Suprapubic skin (tissue), 4 donors: ENCODE measurements at regions not wholly inside any gene's neighbourhood (a gene's known extent, or its start where the extent isn't known, plus 50 kb on each side); places are given as distances from the start of the nearest gene placed in this dataset.

Source experiments
- DNase-seq, 2 donors: peaks; one replicate each; pipeline ENCODE4 v3.0.0-alpha.2; 2019; ENCODE audit warnings: low spot score in 2 of 2
- H3K27ac ChIP-seq: fragments of 200-600 bp; sonication (generic); one replicate; pipeline ENCODE4 v1.5.1; 2019
- H3K27me3 ChIP-seq: fragments of 200-600 bp; sonication (generic); one replicate; pipeline ENCODE4 v1.5.1; 2019
- H3K36me3 ChIP-seq: fragments of 200-600 bp; sonication (generic); one replicate; pipeline ENCODE4 v1.5.1; 2019
- H3K4me1 ChIP-seq: fragments of 200-600 bp; sonication (generic); one replicate; pipeline ENCODE4 v1.5.1; 2019
- H3K4me3 ChIP-seq: fragments of 200-600 bp; sonication (generic); one replicate; pipeline ENCODE4 v1.5.1; 2019; ENCODE audit warnings: mild to moderate bottlenecking
- H3K9me3 ChIP-seq: fragments of 200-600 bp; sonication (generic); one replicate; pipeline ENCODE4 v1.5.1; 2019
- EP300 ChIP-seq: sonication (generic); formaldehyde crosslinking; IDR thresholded peaks from one replicate; pipeline ENCODE4 v1.6.1; 2017; ENCODE audit warnings: antibody characterized with exemption
- POLR2A ChIP-seq, 2 donors: fragments of 450-650 bp; IDR thresholded peaks; one replicate each; pipeline ENCODE4 v1.6.1; 2017; ENCODE audit warnings: antibody characterized with exemption in 2 of 2, mild to moderate bottlenecking in 2 of 2, moderate library complexity in 2 of 2
- POLR2AphosphoS5 ChIP-seq, 3 donors: sonication (generic); formaldehyde crosslinking; IDR thresholded peaks; one replicate each; pipeline ENCODE4 v1.6.1; 2017; ENCODE audit warnings: antibody characterized with exemption in 3 of 3
- WGBS: methylation state at CpG from one replicate; pipeline ENCODE4 v1.1.5; 2018; 5-methylcytosine and 5-hydroxymethylcytosine counted together
- TF ChIP-seq, protein P1 (sequence below), 2 donors: fragments of 200-600 bp in 1 of 2; fragments of 450-650 bp in 1 of 2; sonication (generic) in 1 of 2; IDR thresholded peaks; one replicate each; pipeline ENCODE4 v1.5.1; 2016 to 2019; ENCODE audit warnings: antibody characterized with exemption in 2 of 2, mild to moderate bottlenecking in 1 of 2, moderate library complexity in 1 of 2

DNA sequence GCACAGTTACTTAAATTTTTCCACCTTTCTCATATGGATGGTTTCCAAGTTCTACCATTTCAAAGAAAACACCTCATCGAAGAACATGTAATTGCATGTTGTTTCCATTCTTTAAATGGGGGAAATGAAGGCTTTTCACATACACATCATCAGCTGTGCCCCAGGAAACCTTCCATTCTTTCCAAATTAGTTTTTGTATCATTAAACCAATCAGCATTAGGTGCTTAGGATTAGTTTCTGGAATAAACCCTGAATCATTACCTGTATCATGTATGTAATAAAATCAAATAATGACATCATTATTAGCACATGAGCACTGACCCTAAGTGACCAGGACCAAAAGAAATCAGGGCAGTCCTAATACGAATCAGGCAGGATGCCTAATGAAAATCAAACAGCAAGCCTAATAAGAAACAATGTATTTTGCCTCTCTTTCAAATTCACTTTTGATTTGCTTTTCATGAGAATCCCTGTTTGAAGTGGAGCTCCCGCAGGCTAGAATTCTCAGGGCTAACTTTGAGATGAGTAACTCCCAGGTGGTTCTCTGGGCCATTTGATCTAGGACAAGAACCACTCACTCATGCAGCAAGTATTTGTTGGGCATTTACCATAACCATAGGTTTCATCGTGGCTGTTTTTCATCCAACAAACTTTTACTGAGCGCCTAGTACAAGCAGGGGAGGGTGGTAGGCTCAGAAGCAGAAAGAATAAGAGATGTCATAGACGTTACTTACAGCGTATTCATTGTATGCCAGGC is 89.2 kb downstream of the MZT1 start:
- Histone ChIP-seq H3K27me3 (no peaks in the 10 kb centered on the region), H3K9me3 (no peaks in the 10 kb centered on the region), H3K4me1 (no peaks in the 10 kb centered on the region), H3K27ac (no peak overlapping the region), H3K36me3 (no peaks in the 10 kb centered on the region), H3K4me3 (no peak overlapping the region)
- no peak for TF ChIP-seq POLR2A (IDR thresholded peaks at IDR 0.05)
- TF ChIP-seq, protein P1, sequence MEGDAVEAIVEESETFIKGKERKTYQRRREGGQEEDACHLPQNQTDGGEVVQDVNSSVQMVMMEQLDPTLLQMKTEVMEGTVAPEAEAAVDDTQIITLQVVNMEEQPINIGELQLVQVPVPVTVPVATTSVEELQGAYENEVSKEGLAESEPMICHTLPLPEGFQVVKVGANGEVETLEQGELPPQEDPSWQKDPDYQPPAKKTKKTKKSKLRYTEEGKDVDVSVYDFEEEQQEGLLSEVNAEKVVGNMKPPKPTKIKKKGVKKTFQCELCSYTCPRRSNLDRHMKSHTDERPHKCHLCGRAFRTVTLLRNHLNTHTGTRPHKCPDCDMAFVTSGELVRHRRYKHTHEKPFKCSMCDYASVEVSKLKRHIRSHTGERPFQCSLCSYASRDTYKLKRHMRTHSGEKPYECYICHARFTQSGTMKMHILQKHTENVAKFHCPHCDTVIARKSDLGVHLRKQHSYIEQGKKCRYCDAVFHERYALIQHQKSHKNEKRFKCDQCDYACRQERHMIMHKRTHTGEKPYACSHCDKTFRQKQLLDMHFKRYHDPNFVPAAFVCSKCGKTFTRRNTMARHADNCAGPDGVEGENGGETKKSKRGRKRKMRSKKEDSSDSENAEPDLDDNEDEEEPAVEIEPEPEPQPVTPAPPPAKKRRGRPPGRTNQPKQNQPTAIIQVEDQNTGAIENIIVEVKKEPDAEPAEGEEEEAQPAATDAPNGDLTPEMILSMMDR (IDR thresholded peaks at IDR 0.05) = no peak
- no peak for TF ChIP-seq POLR2AphosphoS5 (IDR thresholded peaks at IDR 0.05)
- WGBS = 66% methylated on average over 7 of the region's 7 CpGs
- no peak for DNase-seq

DNA sequence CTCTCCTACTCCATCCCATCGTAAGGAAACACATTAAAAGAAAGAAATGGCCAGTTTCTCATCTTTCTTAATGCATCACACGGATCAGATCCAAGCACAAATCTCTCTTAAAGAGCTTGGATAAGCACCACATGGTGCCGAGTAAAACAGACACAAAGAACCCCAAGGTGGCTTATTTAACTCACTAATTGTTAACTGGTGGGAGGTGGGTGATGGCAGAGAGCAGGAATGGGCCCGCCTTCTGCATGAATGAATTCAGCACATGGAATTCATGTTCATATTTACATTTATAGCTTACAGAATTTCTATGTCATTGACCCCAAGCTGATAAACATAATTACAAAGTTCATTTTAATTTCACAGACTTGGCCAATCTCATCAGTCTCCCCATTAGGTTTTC is 89.9 kb downstream of the MZT1 start:
- Histone ChIP-seq H3K27ac (no peak overlapping the region), H3K9me3 (no peaks in the 10 kb centered on the region), H3K4me3 (no peak overlapping the region), H3K27me3 (no peaks in the 10 kb centered on the region), H3K36me3 (no peaks in the 10 kb centered on the region), H3K4me1 (no peaks in the 10 kb centered on the region)
- DNase-seq = no peak
- TF ChIP-seq, protein P1 (IDR thresholded peaks at IDR 0.05) = no peak
- no peak for TF ChIP-seq POLR2A (IDR thresholded peaks at IDR 0.05)
- no peak for TF ChIP-seq POLR2AphosphoS5 (IDR thresholded peaks at IDR 0.05)
- no peak for TF ChIP-seq EP300
- WGBS = 63% methylated on average over 4 of the region's 4 CpGs

DNA sequence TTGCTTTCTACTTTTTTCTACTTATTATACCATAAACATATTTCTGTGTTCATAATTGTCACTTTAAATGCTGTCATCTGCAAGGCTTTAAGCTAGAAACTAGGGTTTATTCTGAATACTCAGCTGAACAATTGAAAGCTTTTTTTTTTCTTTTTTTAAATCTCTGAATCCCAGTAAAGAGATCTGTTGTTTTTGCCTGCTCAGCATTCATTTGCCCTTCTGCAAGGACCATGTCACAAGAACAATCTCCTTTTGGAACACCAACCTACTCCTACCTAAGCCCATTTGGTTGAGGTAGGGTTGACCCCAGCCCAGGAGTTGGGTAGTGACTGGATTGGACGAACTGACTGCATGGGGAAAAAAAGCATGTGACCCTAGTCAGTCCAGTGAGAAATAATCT is 92.6 kb downstream of the MZT1 start:
- no peak overlapping the region for H3K27ac ChIP-seq
- no peak for TF ChIP-seq POLR2AphosphoS5 (IDR thresholded peaks at IDR 0.05)
- TF ChIP-seq EP300 = no peak
- no peak for TF ChIP-seq POLR2A (IDR thresholded peaks at IDR 0.05)
- TF ChIP-seq, protein P1 (IDR thresholded peaks at IDR 0.05) = no peak
- no peak overlapping the region for H3K4me3 ChIP-seq
- no peaks in the 10 kb centered on the region for H3K4me1 ChIP-seq
- DNase-seq = no peak
- no peaks in the 10 kb centered on the region for H3K36me3 ChIP-seq
- H3K9me3 ChIP-seq = no peaks in the 10 kb centered on the region
- 89% methylated on average over 1 of the region's 1 CpG for WGBS
- no peaks in the 10 kb centered on the region for H3K27me3 ChIP-seq

DNA sequence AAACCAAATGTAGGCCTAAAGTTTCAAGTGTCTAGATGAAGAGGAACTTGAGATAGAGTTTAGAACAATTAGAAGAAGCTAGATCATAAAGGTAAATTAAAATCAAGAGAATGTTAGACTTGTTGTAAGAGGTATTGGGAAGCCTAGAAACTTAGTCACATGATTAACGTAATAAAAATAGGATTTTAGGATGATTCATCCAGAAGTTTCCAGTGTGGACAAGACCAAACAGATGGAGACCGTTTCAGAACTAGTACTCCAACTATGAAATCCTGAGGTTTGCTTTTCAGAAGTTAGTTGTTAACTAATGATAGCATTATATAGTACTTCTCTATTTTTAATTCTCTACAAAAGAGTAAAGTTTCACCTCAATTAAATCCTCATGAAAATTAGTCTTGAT is 104.9 kb downstream of the MZT1 start:
- WGBS = 52% methylated on average over 2 of the region's 2 CpGs
- no peak for DNase-seq
- H3K9me3 ChIP-seq = no peaks in the 10 kb centered on the region
- H3K27ac ChIP-seq = no peak overlapping the region
- no peaks in the 10 kb centered on the region for H3K36me3 ChIP-seq
- no peaks in the 10 kb centered on the region for H3K27me3 ChIP-seq
- TF ChIP-seq, protein P1 (IDR thresholded peaks at IDR 0.05) = no peak
- TF ChIP-seq EP300 = no peak
- no peak for TF ChIP-seq POLR2AphosphoS5 (IDR thresholded peaks at IDR 0.05)
- no peak for TF ChIP-seq POLR2A (IDR thresholded peaks at IDR 0.05)
- no peak overlapping the region for H3K4me3 ChIP-seq
- H3K4me1 ChIP-seq = no peaks in the 10 kb centered on the region

DNA sequence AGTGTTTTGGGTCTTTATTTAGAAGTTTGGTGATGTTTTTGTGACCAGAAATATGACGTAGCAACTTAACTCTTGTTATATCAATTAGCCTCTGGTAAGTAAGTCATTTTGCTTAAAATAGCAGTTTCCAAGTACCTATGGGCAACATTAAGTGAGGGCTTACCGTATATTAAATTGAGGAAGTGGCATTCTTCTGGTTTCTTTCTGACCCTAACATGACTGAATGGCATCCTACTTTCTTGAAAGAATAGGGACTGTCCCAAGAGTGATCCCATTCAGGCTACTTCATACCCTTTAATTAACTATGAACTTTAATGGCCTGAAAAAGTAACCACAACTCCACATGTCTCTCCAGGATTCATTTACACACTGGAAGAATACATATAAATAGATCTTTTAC is 106.6 kb downstream of the MZT1 start:
- DNase-seq = no peak
- 61% methylated on average over 2 of the region's 2 CpGs for WGBS
- H3K27me3 ChIP-seq = no peaks in the 10 kb centered on the region
- H3K36me3 ChIP-seq = no peaks in the 10 kb centered on the region
- TF ChIP-seq POLR2A (IDR thresholded peaks at IDR 0.05) = no peak
- TF ChIP-seq, protein P1 (IDR thresholded peaks at IDR 0.05) = no peak
- no peak for TF ChIP-seq POLR2AphosphoS5 (IDR thresholded peaks at IDR 0.05)
- no peak for TF ChIP-seq EP300
- no peak overlapping the region for H3K4me3 ChIP-seq
- no peaks in the 10 kb centered on the region for H3K9me3 ChIP-seq
- H3K27ac ChIP-seq = no peak overlapping the region
- no peaks in the 10 kb centered on the region for H3K4me1 ChIP-seq
